Ovary (tissue), 7 donors: ENCODE measurements at regions not wholly inside any gene's neighbourhood (a gene's known extent, or its start where the extent isn't known, plus 50 kb on each side); places are given as distances from the start of the nearest gene placed in this dataset.

Experiments
- DNase-seq, 5 donors: peaks; one replicate each; pipeline ENCODE4 v3.0.0-alpha.2; 2019 to 2020
- H3K27ac ChIP-seq, 2 donors: fragments of 200-600 bp; one replicate each; pipeline versions ENCODE4 v1.5.1 to v1.8.0; 2019 to 2022
- H3K27me3 ChIP-seq: fragments of 200-600 bp; one replicate; pipeline ENCODE4 v1.8.0; 2022
- H3K36me3 ChIP-seq: fragments of 200-600 bp; sonication (generic); one replicate; pipeline ENCODE4 v1.5.1; 2019
- H3K4me1 ChIP-seq: one replicate; pipeline ENCODE4 v1.8.1; 2013; ENCODE audit warnings: mild to moderate bottlenecking, moderate library complexity; ENCODE audit not compliant: insufficient read depth
- H3K4me3 ChIP-seq: fragments of 200-600 bp; sonication (generic); one replicate; pipeline ENCODE4 v1.5.1; 2017
- H3K9me3 ChIP-seq, 2 donors: fragments of 200-600 bp in 1 of 2; sonication (generic) in 1 of 2; one replicate each; pipeline versions ENCODE4 v1.5.1 to v1.8.1; 2013 to 2019; ENCODE audit warnings: mild to moderate bottlenecking in 1 of 2, moderate library complexity in 1 of 2
- CTCF ChIP-seq, 3 donors: fragments of 450-650 bp in 2 of 3; fragments of 200-600 bp in 1 of 3; IDR thresholded peaks; one replicate each; pipeline versions ENCODE4 v1.5.1 to v1.8.0; 2016 to 2022; ENCODE audit warnings: antibody characterized with exemption in 3 of 3, mild to moderate bottlenecking in 1 of 3
- EP300 ChIP-seq: sonication (generic); formaldehyde crosslinking; IDR thresholded peaks from one replicate; pipeline ENCODE4 v1.6.1; 2017; ENCODE audit warnings: antibody characterized with exemption
- POLR2A ChIP-seq: fragments of 450-650 bp; IDR thresholded peaks from one replicate; pipeline ENCODE4 v1.6.1; 2017; ENCODE audit warnings: antibody characterized with exemption, mild to moderate bottlenecking, moderate library complexity
- WGBS, 3 donors: extraction: QIAGEN DNeasy Blood & Tissue Kit in 1 of 3; methylation state at CpG; one replicate each; pipeline versions ENCODE4 v1.1.5 to v1.1.7; 2013 to 2017; 5-methylcytosine and 5-hydroxymethylcytosine counted together
- intact Hi-C, 4 donors: fragments of 100-400 bp; cut with DNase I; formaldehyde crosslinking; loops; one replicate each; pipeline versions ENCODE4 v1.11.0 to v1.15.1; 2022 to 2023
- donor health status: DM: no; HTN: no; CAD: no; lungs with moderate emphysema.
- donor health status: DM: no; HTN: no; CAD: no.
- donor health status: Bipolar disorder and iron deficiency.
- donor health status: DM: no; HTN: no; CAD: no.
- donor health status: DM: yes; HTN: yes; CAD: no.

- no peak overlapping the region for H3K27ac ChIP-seq
- no peak for DNase-seq
- 55 to 73% (median 58%) methylated on average over 3 of the region's 3 CpGs for WGBS, 3 donors
- H3K4me3 ChIP-seq = no peak overlapping the region
- H3K9me3 ChIP-seq = no peaks in the 10 kb centered on the region
- H3K4me1 ChIP-seq = no peaks in the 10 kb centered on the region
- intact Hi-C loops = no loop called here
- H3K27me3 ChIP-seq = no peaks in the 10 kb centered on the region
- TF ChIP-seq CTCF (IDR thresholded peaks at IDR 0.05) = no peak
- no peak for TF ChIP-seq EP300
- no peak for TF ChIP-seq POLR2A
- H3K36me3 ChIP-seq = no peaks in the 10 kb centered on the region
These were observed 238.5 kb upstream of the PITRM1 start for GRCh38 chr10:3411044-3411443.

GRCh38 chr10:3409928-3410327 lies 237.3 kb upstream of the PITRM1 start:
- H3K4me3 ChIP-seq = no peak overlapping the region
- no peaks in the 10 kb centered on the region for H3K27me3 ChIP-seq
- intact Hi-C loops = no loop called here

GRCh38 chr10:3408603-3409365 lies 236.2 kb upstream of the PITRM1 start:
- DNase-seq = no peak
- Histone ChIP-seq H3K36me3 (no peaks in the 10 kb centered on the region), H3K4me1 (no peaks in the 10 kb centered on the region), H3K9me3 (no peaks in the 10 kb centered on the region), H3K27me3 (no peaks in the 10 kb centered on the region), H3K27ac (no peak overlapping the region), H3K4me3 (no peak overlapping the region)
- 65 to 82% (median 74%) methylated on average over 6 of the region's 6 CpGs for WGBS, 3 donors
- TF ChIP-seq POLR2A (no peak), EP300 (no peak), CTCF (IDR thresholded peaks at IDR 0.05) (no peak)
- intact Hi-C loops = no loop called here

More at GRCh38 chr10:3409928-3410327, 237.3 kb upstream of the PITRM1 start:
- H3K27ac ChIP-seq = no peak overlapping the region
- TF ChIP-seq CTCF (IDR thresholded peaks at IDR 0.05) (no peak), EP300 (no peak), POLR2A (no peak)
- H3K4me1 ChIP-seq = no peaks in the 10 kb centered on the region
- WGBS, 3 donors = 93 to 96% (median 94%) methylated on average over 4 of the region's 4 CpGs
- DNase-seq = no peak
- no peaks in the 10 kb centered on the region for H3K9me3 ChIP-seq
- H3K36me3 ChIP-seq = no peaks in the 10 kb centered on the region

GRCh38 chr10:3407208-3407607 lies 234.6 kb upstream of the PITRM1 start:
- DNase-seq = no peak
- 92 to 94% (median 93%) methylated on average over 12 of the region's 12 CpGs for WGBS, 3 donors
- Histone ChIP-seq H3K36me3 (no peaks in the 10 kb centered on the region), H3K27ac (no peak overlapping the region), H3K4me1 (no peaks in the 10 kb centered on the region), H3K4me3 (no peak overlapping the region), H3K27me3 (no peaks in the 10 kb centered on the region), H3K9me3 (no peaks in the 10 kb centered on the region)
- intact Hi-C loops = no loop called here
- TF ChIP-seq EP300 (no peak), CTCF (IDR thresholded peaks at IDR 0.05) (no peak), POLR2A (no peak)
